ENCODE measurements at regions not wholly inside any gene's neighbourhood (a gene's known extent, or its start where the extent isn't known, plus 50 kb on each side); places are given as distances from the start of the nearest gene placed in this dataset.

DNA sequence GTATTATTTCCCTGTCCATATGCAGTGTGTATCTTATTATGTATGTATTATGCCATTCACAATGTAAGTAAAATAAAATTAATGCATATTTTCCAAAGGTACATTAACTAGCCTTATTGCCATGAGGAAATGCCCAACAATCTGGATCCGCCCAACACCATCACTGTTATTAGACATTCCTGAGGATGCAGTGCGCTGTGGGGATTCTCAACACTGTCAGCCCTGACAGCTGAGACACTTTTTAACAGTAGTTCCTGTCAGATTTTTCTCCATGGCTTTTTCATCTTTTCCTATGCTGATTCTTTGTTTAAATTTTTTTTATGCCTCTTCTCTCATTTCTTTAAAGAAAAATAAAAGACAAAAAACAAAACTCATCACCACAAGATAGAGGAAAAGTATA lies 1632.9 kb upstream of the PABPC4L start:
- TF ChIP-seq POU6F1 (CRISPR knock-in tag; IDR thresholded peaks at IDR 0.05; ENCODE audit: borderline replicate concordance, low read depth) (no peak), CREB5 (CRISPR knock-in tag; IDR thresholded peaks at IDR 0.05; ENCODE audit: low read depth) (no peak)

Data from SK-N-SH treated with all-trans-retinoic acid at 6 μM for 48 hours (cell line).